ENCODE measurements at regions not wholly inside any gene's neighbourhood (a gene's known extent, or its start where the extent isn't known, plus 50 kb on each side); places are given as distances from the start of the nearest gene placed in this dataset.
"Not testable (repeated sequence)": the region's sequence is repeated elsewhere in the genome, so short reads cannot be mapped to it uniquely, and the experiment has no call there.

GRCh38 chr12:25391346-25391745, 140.6 kb upstream of the KRAS start:
- H3K36me3 Mint-ChIP-seq, H3K4me3 Mint-ChIP-seq, H3K27me3 Mint-ChIP-seq, H3K9me3 Mint-ChIP-seq, H3K27ac Mint-ChIP-seq: not testable (repeated sequence)
- peaks cover 16% of the 10 kb centered on the region for H3K4me1 Mint-ChIP-seq

GRCh38 chr12:25388183-25388582, 137.5 kb upstream of the KRAS start:
- Mint-ChIP-seq H3K27ac (peak overlapping the region; percentile 4), H3K27me3 (no peaks in the 10 kb centered on the region), H3K4me1 (peaks cover 33% of the 10 kb centered on the region), H3K9me3 (no peaks in the 10 kb centered on the region), H3K36me3 (no peaks in the 10 kb centered on the region), H3K4me3 (peak overlapping the region; percentile 9)

GRCh38 chr12:25387732-25388050, 137.0 kb upstream of the KRAS start:
- H3K36me3 Mint-ChIP-seq = peaks cover 2% of the 10 kb centered on the region

GRCh38 chr12:25386831-25387731, 136.4 kb upstream of the KRAS start:
- H3K27ac Mint-ChIP-seq = peak overlapping the region; percentile 99
- no peaks in the 10 kb centered on the region for H3K27me3 Mint-ChIP-seq
- peaks cover 44% of the 10 kb centered on the region for H3K4me1 Mint-ChIP-seq
- H3K9me3 Mint-ChIP-seq = no peaks in the 10 kb centered on the region
- peak overlapping the region; percentile 90 for H3K4me3 Mint-ChIP-seq
- H3K36me3 Mint-ChIP-seq = peaks cover 2% of the 10 kb centered on the region

More at GRCh38 chr12:25387732-25388050, 137.0 kb upstream of the KRAS start:
- H3K9me3 Mint-ChIP-seq = no peaks in the 10 kb centered on the region
- peak overlapping the region; percentile 90 for H3K27ac Mint-ChIP-seq
- no peaks in the 10 kb centered on the region for H3K27me3 Mint-ChIP-seq
- peak overlapping the region; percentile 88 for H3K4me3 Mint-ChIP-seq
- H3K4me1 Mint-ChIP-seq = peaks cover 38% of the 10 kb centered on the region

DNA sequence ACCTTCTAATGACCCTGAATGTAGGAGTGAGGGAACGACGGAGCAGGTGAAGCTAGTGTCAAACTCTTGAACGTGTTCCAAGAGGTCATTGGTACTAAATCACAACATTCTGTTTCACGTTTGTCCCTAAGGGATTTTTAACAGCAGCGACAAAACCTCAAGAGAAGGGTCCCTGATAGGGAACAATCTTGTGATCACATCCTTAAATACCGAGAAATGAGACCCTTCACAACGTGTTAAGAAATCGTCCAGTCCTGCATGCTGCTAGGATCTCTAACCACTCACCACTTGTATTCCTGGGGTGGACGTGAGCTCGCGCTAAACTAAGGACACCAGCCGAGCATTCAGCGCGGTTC, 134.1 kb upstream of the KRAS start:
- H3K36me3 Mint-ChIP-seq = peaks cover 2% of the 10 kb centered on the region
- peak overlapping the region; percentile 99 for H3K27ac Mint-ChIP-seq
- H3K27me3 Mint-ChIP-seq = no peaks in the 10 kb centered on the region
- H3K4me3 Mint-ChIP-seq = peak overlapping the region; percentile 90
- H3K4me1 Mint-ChIP-seq = peaks cover 55% of the 10 kb centered on the region
- no peaks in the 10 kb centered on the region for H3K9me3 Mint-ChIP-seq

- Mint-ChIP-seq H3K27me3 (no peaks in the 10 kb centered on the region), H3K36me3 (peaks cover 2% of the 10 kb centered on the region), H3K27ac (peak overlapping the region; percentile 99), H3K4me1 (peaks cover 58% of the 10 kb centered on the region), H3K9me3 (no peaks in the 10 kb centered on the region), H3K4me3 (peak overlapping the region; percentile 90)
Observed at GRCh38 chr12:25384038-25384892, 133.5 kb upstream of the KRAS start.

- no peaks in the 10 kb centered on the region for H3K27me3 Mint-ChIP-seq
- peak overlapping the region; percentile 86 for H3K27ac Mint-ChIP-seq
- no peaks in the 10 kb centered on the region for H3K9me3 Mint-ChIP-seq
- H3K36me3 Mint-ChIP-seq = peaks cover 2% of the 10 kb centered on the region
- H3K4me3 Mint-ChIP-seq = peak overlapping the region; percentile 69
- H3K4me1 Mint-ChIP-seq = peaks cover 66% of the 10 kb centered on the region
Observed at GRCh38 chr12:25382311-25383106, 131.8 kb upstream of the KRAS start.

- Mint-ChIP-seq H3K27me3 (no peaks in the 10 kb centered on the region), H3K4me1 (peaks cover 62% of the 10 kb centered on the region), H3K9me3 (no peaks in the 10 kb centered on the region), H3K27ac (peak overlapping the region; percentile 80), H3K36me3 (no peaks in the 10 kb centered on the region), H3K4me3 (peak overlapping the region; percentile 58)
Observed at GRCh38 chr12:25377469-25378177, 126.9 kb upstream of the KRAS start.

GRCh38 chr12:25376985-25377384, 126.3 kb upstream of the KRAS start:
- no peaks in the 10 kb centered on the region for H3K27me3 Mint-ChIP-seq
- H3K4me3 Mint-ChIP-seq = no peak overlapping the region
- H3K4me1 Mint-ChIP-seq = peaks cover 56% of the 10 kb centered on the region
- no peak overlapping the region for H3K27ac Mint-ChIP-seq
- H3K36me3 Mint-ChIP-seq = no peaks in the 10 kb centered on the region
- no peaks in the 10 kb centered on the region for H3K9me3 Mint-ChIP-seq

- Mint-ChIP-seq H3K36me3 (no peaks in the 10 kb centered on the region), H3K9me3 (no peaks in the 10 kb centered on the region), H3K27me3 (no peaks in the 10 kb centered on the region), H3K4me3 (peak overlapping the region; percentile 23), H3K27ac (peak overlapping the region; percentile 69), H3K4me1 (peaks cover 51% of the 10 kb centered on the region)
Observed at GRCh38 chr12:25376407-25376806, 125.7 kb upstream of the KRAS start.

DNA sequence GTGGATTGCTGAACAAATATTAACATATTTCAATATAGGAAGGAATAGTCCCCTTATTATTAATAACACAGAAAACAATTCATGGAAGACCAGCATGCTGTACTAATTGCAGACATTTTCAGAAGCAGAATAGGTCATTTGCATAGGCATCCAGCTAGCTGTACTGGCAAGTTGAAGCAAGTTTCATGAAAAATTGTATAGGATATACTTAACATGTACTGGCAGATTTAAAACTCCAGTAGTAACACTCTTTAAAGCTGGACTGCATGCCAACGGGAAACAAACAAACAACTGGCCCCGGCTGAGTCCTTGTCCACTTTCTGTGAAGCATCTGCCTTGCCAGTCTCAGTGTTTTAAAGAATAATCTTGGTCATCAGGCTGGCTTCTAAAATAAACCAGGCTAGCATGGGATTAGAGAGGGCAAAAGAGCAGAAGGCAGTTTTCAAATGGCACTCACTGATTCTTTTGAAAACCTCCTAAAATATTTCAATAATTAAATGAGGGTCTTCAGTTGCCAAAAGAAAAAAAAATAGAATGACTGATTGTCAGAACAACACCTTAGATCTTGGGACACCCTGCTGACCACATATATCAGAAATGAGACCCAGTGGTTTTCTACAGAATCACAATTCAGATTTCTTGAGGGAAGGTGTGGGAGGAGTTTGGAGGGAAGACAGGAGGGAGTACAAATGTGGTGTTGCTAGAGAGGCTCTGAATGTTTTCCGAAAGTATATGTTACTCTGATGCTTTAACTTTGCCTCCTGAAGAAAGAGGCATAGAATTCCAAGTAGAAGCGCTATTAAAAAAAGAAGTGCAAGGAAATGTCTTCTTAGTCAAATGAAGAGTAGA, 122.5 kb upstream of the KRAS start:
- no peaks in the 10 kb centered on the region for H3K9me3 Mint-ChIP-seq
- no peaks in the 10 kb centered on the region for H3K27me3 Mint-ChIP-seq
- H3K36me3 Mint-ChIP-seq = no peaks in the 10 kb centered on the region
- H3K27ac Mint-ChIP-seq = no peak overlapping the region
- H3K4me1 Mint-ChIP-seq = peaks cover 35% of the 10 kb centered on the region
- H3K4me3 Mint-ChIP-seq = no peak overlapping the region

DNA sequence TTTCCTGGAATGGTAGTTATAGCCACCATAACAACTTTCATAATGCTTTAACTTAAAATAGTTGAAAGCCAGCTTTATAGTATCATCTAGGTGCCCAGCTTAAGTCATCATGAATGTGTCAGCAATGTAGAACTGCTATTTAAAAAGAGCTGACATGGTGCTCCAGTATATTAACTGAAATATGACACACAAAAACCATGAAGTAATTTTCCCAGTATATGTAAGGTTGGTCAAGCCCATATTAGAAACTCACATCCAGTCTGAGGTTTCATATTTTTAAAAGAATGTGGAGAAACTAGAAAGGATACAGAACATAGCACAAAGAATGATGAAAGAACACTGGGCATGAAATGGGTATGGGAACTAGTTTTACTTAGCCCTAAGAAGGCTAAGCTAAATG, 121.3 kb upstream of the KRAS start:
- H3K4me1 Mint-ChIP-seq = peaks cover 23% of the 10 kb centered on the region
- H3K27ac Mint-ChIP-seq = no peak overlapping the region
- no peaks in the 10 kb centered on the region for H3K27me3 Mint-ChIP-seq
- H3K9me3 Mint-ChIP-seq = no peaks in the 10 kb centered on the region
- no peaks in the 10 kb centered on the region for H3K36me3 Mint-ChIP-seq
- no peak overlapping the region for H3K4me3 Mint-ChIP-seq

- H3K9me3 Mint-ChIP-seq = no peaks in the 10 kb centered on the region
- no peaks in the 10 kb centered on the region for H3K27me3 Mint-ChIP-seq
- no peaks in the 10 kb centered on the region for H3K36me3 Mint-ChIP-seq
- H3K27ac Mint-ChIP-seq = no peak overlapping the region
- peaks cover 21% of the 10 kb centered on the region for H3K4me1 Mint-ChIP-seq
- H3K4me3 Mint-ChIP-seq = no peak overlapping the region
Observed at GRCh38 chr12:25368557-25368956, 117.8 kb upstream of the KRAS start.

- Mint-ChIP-seq H3K4me1 (peaks cover 14% of the 10 kb centered on the region), H3K9me3 (no peaks in the 10 kb centered on the region), H3K4me3 (no peak overlapping the region), H3K36me3 (no peaks in the 10 kb centered on the region), H3K27me3 (no peaks in the 10 kb centered on the region), H3K27ac (no peak overlapping the region)
Observed at GRCh38 chr12:25366122-25366521, 115.4 kb upstream of the KRAS start.

Measured in activated naive CD4-positive, alpha-beta T cell treated with anti-CD3 and anti-CD28 coated beads, Interleukin-2, amount 50 U/mL, for 24 hours (primary cell).